ENCODE measurements at regions not wholly inside any gene's neighbourhood (a gene's known extent, or its start where the extent isn't known, plus 50 kb on each side); places are given as distances from the start of the nearest gene placed in this dataset.

- TF ChIP-seq CTCF (IDR thresholded peaks at IDR 0.05) (no peak), POLR2A (IDR thresholded peaks at IDR 0.05) (no peak), POLR2AphosphoS5 (IDR thresholded peaks at IDR 0.05) (no peak)
Measured at GRCh38 chr12:105570944-105571343, 240.5 kb downstream of the C12orf75 start.
